SK-N-SH (cell line): ENCODE measurements at regions not wholly inside any gene's neighbourhood (a gene's known extent, or its start where the extent isn't known, plus 50 kb on each side); places are given as distances from the start of the nearest gene placed in this dataset.

Experiments used
- CTCF ChIA-PET: fragments of 300-600, 350-600 bp; formaldehyde crosslinking; extraction: SDS; loops from one replicate; lab custom pipeline; 2021; lab: Yijun Ruan, JAX
- POLR2A ChIA-PET: fragments of 350-600 bp; sonication (Branson Sonifier 250); formaldehyde crosslinking; extraction: SDS; loops from one replicate; lab custom pipeline; 2020; ENCODE audit warnings: antibody characterized with exemption, inconsistent platforms; lab: Yijun Ruan, JAX
- DNase-seq: peaks from one replicate; pipeline ENCODE4 v3.0.0; 2012
- H2AFZ ChIP-seq: fragments of 200-600 bp; sonication (generic); 2 replicates; pipeline ENCODE4 v1.8.1; 2016; ENCODE audit warnings: antibody characterized with exemption, mild to moderate bottlenecking, low read depth
- H3F3A ChIP-seq: fragments of 200-600 bp; sonication (generic); replicated peaks from 2 replicates; pipeline ENCODE3; 2016; ENCODE audit warnings: antibody characterized with exemption, mild to moderate bottlenecking; ENCODE audit not compliant: insufficient read depth
- H3K27ac ChIP-seq, 2 experiments: fragments of 200-500 bp in 1 of 2; fragments of 200-600 bp in 1 of 2; sonication (Bioruptor generic) in 1 of 2; sonication (generic), shearing (Covaris generic) in 1 of 2; 2 replicates each; pipeline versions ENCODE4 v1.5.1 to v1.6.1; 2014 to 2016; ENCODE audit warnings: low read depth in 2 of 2, inconsistent platforms in 1 of 2, low read length in 1 of 2, mild to moderate bottlenecking in 1 of 2, mixed read lengths in 1 of 2
- H3K27me3 ChIP-seq: fragments of 200-600 bp; sonication (generic), shearing (Covaris generic); 2 replicates; pipeline ENCODE4 v1.6.1; 2016; ENCODE audit warnings: mixed run types; ENCODE audit not compliant: insufficient read depth
- H3K36me3 ChIP-seq, 2 experiments: fragments of 200-500 bp in 1 of 2; fragments of 200-600 bp in 1 of 2; sonication (Bioruptor generic) in 1 of 2; sonication (generic) in 1 of 2; replicated peaks in 1 of 2; 2 replicates each; pipeline versions ENCODE3 to v1.5.1; 2014 to 2016; ENCODE audit warnings: low read length in 1 of 2, mild to moderate bottlenecking in 1 of 2; ENCODE audit not compliant: insufficient read depth in 2 of 2, control insufficient read depth in 1 of 2
- H3K4me1 ChIP-seq, 2 experiments: fragments of 200-500 bp in 1 of 2; fragments of 200-600 bp in 1 of 2; sonication (Bioruptor generic) in 1 of 2; sonication (generic), shearing (Covaris generic) in 1 of 2; 2 replicates each; pipeline versions ENCODE4 v1.5.1 to v1.6.1; 2014 to 2016; ENCODE audit warnings: low read depth in 1 of 2, low read length in 1 of 2, mixed run types in 1 of 2; ENCODE audit not compliant: insufficient read depth in 2 of 2, control insufficient read depth in 1 of 2
- H3K4me2 ChIP-seq: fragments of 200-600 bp; sonication (generic), shearing (Covaris generic); 2 replicates; pipeline ENCODE4 v1.6.1; 2017; ENCODE audit warnings: mixed run types
- H3K4me3 ChIP-seq, 2 experiments: fragments of 200-500 bp in 1 of 2; fragments of 200-600 bp in 1 of 2; sonication (Bioruptor generic) in 1 of 2; sonication (generic), shearing (Covaris generic) in 1 of 2; 2 replicates each; pipeline versions ENCODE4 v1.5.1 to v1.8.1; 2014 to 2016; ENCODE audit warnings: low read depth in 2 of 2, inconsistent platforms in 1 of 2, low read length in 1 of 2, mild to moderate bottlenecking in 1 of 2, mixed read lengths in 1 of 2, moderate library complexity in 1 of 2
- H3K79me2 ChIP-seq: fragments of 200-600 bp; sonication (generic); 2 replicates; pipeline ENCODE4 v1.8.1; 2017; ENCODE audit warnings: mild to moderate bottlenecking; ENCODE audit not compliant: insufficient read depth
- H3K9ac ChIP-seq: fragments of 200-600 bp; sonication (generic); 2 replicates; pipeline ENCODE4 v1.6.1; 2017; ENCODE audit warnings: mixed run types
- H3K9me2 ChIP-seq: fragments of 200-600 bp; sonication (generic); 2 replicates; pipeline ENCODE4 v1.6.1; 2017; ENCODE audit warnings: mixed run types
- H3K9me3 ChIP-seq: fragments of 200-600 bp; sonication (generic); 2 replicates; pipeline ENCODE4 v1.6.1; 2017; ENCODE audit warnings: mixed run types, mild to moderate bottlenecking, moderate library complexity
- H4K20me1 ChIP-seq: fragments of 200-600 bp; sonication (generic); 2 replicates; pipeline ENCODE4 v1.6.1; 2017; ENCODE audit warnings: mild to moderate bottlenecking, mixed run types; ENCODE audit not compliant: insufficient read depth
- CTCF ChIP-seq: fragments of 200-600 bp; sonication (generic); IDR thresholded peaks from 2 replicates; pipeline ENCODE4 v1.6.1; 2017; ENCODE audit warnings: antibody characterized with exemption, mild to moderate bottlenecking, moderate library complexity
- ELF1 ChIP-seq: IDR thresholded peaks from 2 replicates; pipeline ENCODE4 v1.4.0; 2012
- EP300 ChIP-seq, 2 experiments: IDR thresholded peaks; 2 replicates each; pipeline versions ENCODE4 v1.4.0 to v1.6.1; 2012; ENCODE audit warnings: borderline replicate concordance in 1 of 2, low read depth in 1 of 2, low read length in 1 of 2
- FOSL2 ChIP-seq: IDR thresholded peaks from 2 replicates; pipeline ENCODE4 v1.4.0; 2012; ENCODE audit warnings: low read depth, mild to moderate bottlenecking, moderate library complexity, borderline replicate concordance
- MAX ChIP-seq: IDR thresholded peaks from 2 replicates; pipeline ENCODE4 v1.4.0; 2012; ENCODE audit warnings: low read depth
- MEF2A ChIP-seq: IDR thresholded peaks from 2 replicates; pipeline ENCODE4 v1.4.0; 2012; ENCODE audit warnings: low read depth, borderline replicate concordance
- NFIC ChIP-seq: IDR thresholded peaks from 2 replicates; pipeline ENCODE4 v1.4.0; 2012; ENCODE audit warnings: borderline replicate concordance
- POLR2AphosphoS5 ChIP-seq: IDR thresholded peaks from 2 replicates; pipeline ENCODE4 v1.6.1; 2012; ENCODE audit warnings: low read depth, low read length
- RCOR1 ChIP-seq: fragments of 150-350 bp; IDR thresholded peaks from 2 replicates; pipeline ENCODE4 v1.6.1; 2017; ENCODE audit warnings: antibody characterized with exemption, low read length
- REST ChIP-seq: IDR thresholded peaks from 2 replicates; pipeline ENCODE4 v1.6.1; 2012; ENCODE audit warnings: mild to moderate bottlenecking, low read depth, low read length, moderate library complexity
- RFX5 ChIP-seq: IDR thresholded peaks from 2 replicates; pipeline ENCODE4 v1.6.1; 2012; ENCODE audit warnings: mild to moderate bottlenecking, improper control_type of control experiment, low read length
- RXRA ChIP-seq: IDR thresholded peaks from 2 replicates; pipeline ENCODE4 v1.4.0; 2012; ENCODE audit warnings: low read depth, mild to moderate bottlenecking, borderline replicate concordance
- SIN3A ChIP-seq: IDR thresholded peaks from 2 replicates; pipeline ENCODE4 v1.6.1; 2012; ENCODE audit warnings: low read depth, mild to moderate bottlenecking, low read length, moderate library complexity, borderline replicate concordance
- TCF12 ChIP-seq: IDR thresholded peaks from 2 replicates; pipeline ENCODE4 v1.4.0; 2012
- TEAD4 ChIP-seq: IDR thresholded peaks from 2 replicates; pipeline ENCODE4 v1.4.0; 2012; ENCODE audit warnings: mild to moderate bottlenecking, borderline replicate concordance; ENCODE audit not compliant: insufficient read depth
- USF1 ChIP-seq: IDR thresholded peaks from 2 replicates; pipeline ENCODE4 v1.4.0; 2012; ENCODE audit warnings: low read depth, borderline replicate concordance
- YY1 ChIP-seq: IDR thresholded peaks from 2 replicates; pipeline ENCODE4 v1.4.0; 2012; ENCODE audit warnings: low read depth, mild to moderate bottlenecking
- ZBTB33 ChIP-seq: IDR thresholded peaks from 2 replicates; pipeline ENCODE4 v1.4.0; 2012; ENCODE audit warnings: low read depth, borderline replicate concordance
- WGBS: methylation state at CpG from one replicate; pipeline ENCODE4 v1.1.6; 2017; ENCODE audit warnings: low lambda C conversion rate; 5-methylcytosine and 5-hydroxymethylcytosine counted together
- TF ChIP-seq, protein P1 (sequence below): IDR thresholded peaks from 2 replicates; pipeline ENCODE4; 2012

DNA sequence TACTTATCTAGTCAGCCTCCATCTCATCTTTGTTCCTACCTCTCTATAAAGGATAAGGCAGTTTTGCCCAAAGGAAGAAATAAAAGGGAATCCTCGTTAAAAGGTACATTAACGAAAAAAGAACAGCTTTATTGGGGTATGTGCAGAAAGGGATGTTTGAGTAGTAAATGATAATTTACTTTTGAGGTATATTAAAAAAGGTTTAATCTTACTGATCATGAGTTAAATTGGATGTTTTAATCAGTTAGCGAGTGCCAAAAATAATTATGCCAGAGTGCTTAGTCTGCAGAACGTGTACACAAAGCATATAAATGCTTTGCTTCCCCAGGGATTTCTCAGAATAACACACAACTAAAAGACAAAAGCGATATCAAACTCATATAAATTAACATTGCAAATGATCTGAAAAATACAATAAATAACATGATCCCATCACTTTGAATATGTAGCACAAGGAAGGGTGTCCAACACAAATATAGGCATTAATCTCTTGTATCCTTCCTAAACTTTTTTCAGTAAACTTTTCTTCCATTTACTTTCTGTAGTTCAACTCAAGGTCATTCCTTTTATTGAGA, 865.0 kb downstream of the NR2F1-AS1 start (continued):
- no peak for TF ChIP-seq FOSL2

GRCh38 chr5:92713826-92714225, 867.2 kb downstream of the NR2F1-AS1 start:
- no peak for DNase-seq
- Histone ChIP-seq H4K20me1 (no peaks in the 10 kb centered on the region), H3K4me2 (no peak overlapping the region), H2AFZ (no peak overlapping the region), H3K27ac (no peak overlapping the region), H3K9me3 (no peaks in the 10 kb centered on the region), H3K9me2 (no peaks in the 10 kb centered on the region), H3K27me3 (no peaks in the 10 kb centered on the region), H3F3A (peaks cover 4% of the 10 kb centered on the region), H3K4me3 (no peak overlapping the region), H3K4me1 (peaks cover 0 to 4% of the 10 kb centered on the region in 2 experiments; a peak in 1 of 4 replicates), H3K36me3 (no peaks in the 10 kb centered on the region), H3K9ac (no peak overlapping the region), H3K79me2 (no peaks in the 10 kb centered on the region)
- ChIA-PET CTCF (interaction anchor here (0.6 to 1.0 kb wide), 3 partner anchors 245 to 1072 kb away, joined by 3 read pairs; no protein-coding TSS in a partner anchor), POLR2A (no interaction called here)
- WGBS: 80% methylated on average over 1 of the region's 1 CpG
- TF ChIP-seq SIN3A (no peak), MAX (no peak), USF1 (no peak), NFIC (no peak), EP300 (IDR thresholded peaks at IDR 0.05; ENCODE audit: borderline replicate concordance in 1 of 2, low read depth in 1 of 2, low read length in 1 of 2) (no peak), MEF2A (no peak), CTCF (no peak), RCOR1 (no peak), ZBTB33 (no peak), RFX5 (no peak), RXRA (no peak), POLR2AphosphoS5 (no peak), FOSL2 (no peak), ELF1 (no peak), REST (no peak), YY1 (no peak), TEAD4 (no peak), TCF12 (no peak)
- TF ChIP-seq, protein P1, sequence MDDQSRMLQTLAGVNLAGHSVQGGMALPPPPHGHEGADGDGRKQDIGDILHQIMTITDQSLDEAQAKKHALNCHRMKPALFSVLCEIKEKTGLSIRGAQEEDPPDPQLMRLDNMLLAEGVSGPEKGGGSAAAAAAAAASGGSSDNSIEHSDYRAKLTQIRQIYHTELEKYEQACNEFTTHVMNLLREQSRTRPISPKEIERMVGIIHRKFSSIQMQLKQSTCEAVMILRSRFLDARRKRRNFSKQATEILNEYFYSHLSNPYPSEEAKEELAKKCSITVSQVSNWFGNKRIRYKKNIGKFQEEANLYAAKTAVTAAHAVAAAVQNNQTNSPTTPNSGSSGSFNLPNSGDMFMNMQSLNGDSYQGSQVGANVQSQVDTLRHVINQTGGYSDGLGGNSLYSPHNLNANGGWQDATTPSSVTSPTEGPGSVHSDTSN: no peak
